ENCODE measurements at regions not wholly inside any gene's neighbourhood (a gene's known extent, or its start where the extent isn't known, plus 50 kb on each side); places are given as distances from the start of the nearest gene placed in this dataset.

GRCh38 chr12:28096649-28097048 is 93.6 kb upstream of the CCDC91 start:
- H3K4ac ChIP-seq (ENCODE audit: low read depth, low read length) = no peak overlapping the region
- dilution Hi-C loops (cut with HindIII; ENCODE audit: low sequenced_read_pairs, unreplicated experiment) = no loop called here
- CTCF ChIA-PET = interaction anchor here (0.7 kb wide), 1 partner anchor 1094 kb away, joined by 4 read pairs; no protein-coding TSS in a partner anchor

More at GRCh38 chr12:28096649-28097048, 93.6 kb upstream of the CCDC91 start:
- no peak overlapping the region for H2BK20ac ChIP-seq (ENCODE audit: low read depth, low read length)
- H3K9me1 ChIP-seq (ENCODE audit: insufficient read depth, low read length) = no peaks in the 10 kb centered on the region
- no peak overlapping the region for H2BK120ac ChIP-seq (ENCODE audit: low read depth, low read length)
- no peak overlapping the region for H4K91ac ChIP-seq (ENCODE audit: insufficient read depth, low read depth, low read length)
- no peak overlapping the region for H2AK5ac ChIP-seq (ENCODE audit: low read depth, low read length)
- H3K23ac ChIP-seq (ENCODE audit: low read depth, low read length) = no peak overlapping the region
- no peaks in the 10 kb centered on the region for H3K36me3 ChIP-seq (ENCODE audit: control insufficient read depth, insufficient read depth, low read length)
- no peak overlapping the region for H3K14ac ChIP-seq (replicated peaks; ENCODE audit: low read depth, low read length)
- H3K9ac ChIP-seq (ENCODE audit: low read depth, low read length) = no peak overlapping the region
- H3K79me1 ChIP-seq (ENCODE audit: low read depth in 1 of 2, low read length in 2 of 2) = no peaks in the 10 kb centered on the region
- no peak overlapping the region for H3K4me2 ChIP-seq (ENCODE audit: low read depth, low read length)
- POLR2A ChIA-PET (ENCODE audit: unreplicated experiment) = no interaction called here
- no peak for TF ChIP-seq CEBPB (IDR thresholded peaks at IDR 0.05; ENCODE audit: low read depth, low read length)
- no peak for TF ChIP-seq NFE2L2 (IDR thresholded peaks at IDR 0.05; ENCODE audit: low read depth, low read length)
- no peak for TF ChIP-seq RAD21 (IDR thresholded peaks at IDR 0.05; ENCODE audit: low read length)
- no peak for TF ChIP-seq FOS (IDR thresholded peaks at IDR 0.05; ENCODE audit: low read depth, low read length)
- TF ChIP-seq RCOR1 (IDR thresholded peaks at IDR 0.05; ENCODE audit: insufficient replicate concordance, low read length) = no peak
- no peak for TF ChIP-seq CTCF (conservative IDR thresholded peaks at IDR 0.05; ENCODE audit: low read depth, low read length)
- TF ChIP-seq POLR2A (IDR thresholded peaks at IDR 0.05; ENCODE audit: low read depth, low read length) = no peak
- no peak for TF ChIP-seq RFX5 (IDR thresholded peaks at IDR 0.05; ENCODE audit: low read depth, low read length)
- no peak for TF ChIP-seq BHLHE40 (IDR thresholded peaks at IDR 0.05; ENCODE audit: low read depth, low read length)
- no peak overlapping the region for H2BK15ac ChIP-seq (ENCODE audit: low read depth, low read length)
- no peak overlapping the region for H3K4me3 ChIP-seq (ENCODE audit: insufficient read depth, low read depth, low read length)
- no peak overlapping the region for H3K18ac ChIP-seq (ENCODE audit: low read depth, low read length)
- H4K8ac ChIP-seq (ENCODE audit: low read depth in 2 of 2, low read length in 2 of 2) = no peak overlapping the region
- H3K9me3 ChIP-seq (ENCODE audit: control insufficient read depth, insufficient read depth, low read length) = no peaks in the 10 kb centered on the region
- H2AFZ ChIP-seq (replicated peaks; ENCODE audit: low read length, poor library complexity) = no peak overlapping the region
- no peak overlapping the region for H2BK5ac ChIP-seq (ENCODE audit: low read depth, low read length, poor library complexity, severe bottlenecking)
- no peak overlapping the region for H4K5ac ChIP-seq (ENCODE audit: low read depth, low read length)
- intact Hi-C loops (cut with micrococcal nuclease) = no loop called here
- no CpG with 5 or more reads among the region's 2 CpGs for WGBS, 2 experiments (ENCODE audit: extremely low coverage in 2 of 2, insufficient read length in 1 of 2)
- H3K56ac ChIP-seq (ENCODE audit: extremely low read depth, insufficient read depth, low read length) = no peak overlapping the region
- no peak overlapping the region for H2AK9ac ChIP-seq (replicated peaks; ENCODE audit: low read depth, low read length, poor library complexity)
- H3K4me1 ChIP-seq (ENCODE audit: control insufficient read depth, insufficient read depth, low read length) = no peaks in the 10 kb centered on the region
- no peaks in the 10 kb centered on the region for H4K20me1 ChIP-seq (ENCODE audit: insufficient read depth, low read length)
- no peak overlapping the region for H3K27ac ChIP-seq (ENCODE audit: insufficient read depth, low read length)
- ATAC-seq (ENCODE audit: low read depth) = no peak
- DNase-seq = no peak
- H3K27me3 ChIP-seq (ENCODE audit: control insufficient read depth, insufficient read depth, low read length) = no peaks in the 10 kb centered on the region
- BruUV-seq (replicated peaks) = no TSS peak
- in situ Hi-C loops (cut with MboI; ENCODE audit: low sequenced_read_pairs) = no loop called here

All from IMR-90 (cell line).